HEK293T (cell line): ENCODE measurements at regions not wholly inside any gene's neighbourhood (a gene's known extent, or its start where the extent isn't known, plus 50 kb on each side); places are given as distances from the start of the nearest gene placed in this dataset.

ENCODE experiments used
- ARNT ChIP-seq: fragments of 450-650 bp; IDR thresholded peaks from 2 replicates; pipeline ENCODE4 v1.6.1; 2017; ENCODE audit warnings: mild to moderate bottlenecking
- FOXA1 ChIP-seq: fragments of 450-650 bp; IDR thresholded peaks from 2 replicates; pipeline ENCODE4 v1.6.1; 2016; ENCODE audit warnings: mild to moderate bottlenecking
- FOXM1 ChIP-seq: fragments of 450-650 bp; IDR thresholded peaks from 2 replicates; pipeline ENCODE4 v1.6.1; 2017; ENCODE audit warnings: mild to moderate bottlenecking, borderline replicate concordance
- PKNOX1 ChIP-seq: fragments of 450-650 bp; IDR thresholded peaks from 2 replicates; pipeline ENCODE4 v1.6.1; 2016
- SP1 ChIP-seq: fragments of 450-650 bp; IDR thresholded peaks from 2 replicates; pipeline ENCODE4 v1.6.1; 2017
- SUZ12 ChIP-seq: fragments of 450-650 bp; IDR thresholded peaks from 2 replicates; pipeline ENCODE4 v1.6.1; 2016; ENCODE audit warnings: mild to moderate bottlenecking
- TARDBP ChIP-seq: fragments of 450-650 bp; IDR thresholded peaks from 2 replicates; pipeline ENCODE4 v1.6.1; 2016
- ZNF384 ChIP-seq: fragments of 450-650 bp; IDR thresholded peaks from 2 replicates; pipeline ENCODE4 v1.6.1; 2016

DNA sequence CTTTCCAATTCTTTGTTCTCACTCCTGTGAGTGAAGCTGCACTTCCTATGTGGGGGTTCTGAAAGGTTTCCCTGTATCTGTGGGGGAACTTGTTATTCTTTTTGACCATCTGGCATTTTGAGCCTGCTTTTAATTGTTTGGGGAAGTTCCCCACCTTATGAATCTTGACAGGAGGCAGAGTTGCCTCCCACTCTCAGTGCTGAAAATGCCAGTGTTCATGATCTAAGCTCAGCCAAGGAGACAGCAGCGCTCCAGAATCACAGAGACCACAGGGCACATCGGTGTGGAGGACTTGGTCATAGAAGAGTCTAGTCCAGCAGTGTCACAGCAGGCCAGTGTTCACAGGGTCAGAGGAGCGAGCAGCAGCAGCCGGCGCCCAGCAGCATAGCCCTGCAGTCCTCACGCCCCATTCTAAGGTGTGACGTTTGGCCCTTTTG lies 63.8 kb upstream of the PRDX6 start:
- TF ChIP-seq FOXA1: no peak
- TF ChIP-seq TARDBP: no peak
- TF ChIP-seq ARNT: no peak
- no peak for TF ChIP-seq ZNF384
- TF ChIP-seq PKNOX1: no peak
- no peak for TF ChIP-seq SUZ12
- TF ChIP-seq FOXM1: no peak
- no peak for TF ChIP-seq SP1
